GM12878 (cell line): ENCODE measurements at regions not wholly inside any gene's neighbourhood (a gene's known extent, or its start where the extent isn't known, plus 50 kb on each side); places are given as distances from the start of the nearest gene placed in this dataset.

Source experiments
- ATAC-seq: fragments of 200-7000 bp; cut with Tn5 transposase; 3 replicates; pipeline ENCODE4 v1.9.1; 2020; ENCODE audit warnings: mild to moderate bottlenecking, moderate library complexity
- BruUV-seq: library from RNA; stranded (reverse); fragments of 400-500 nt; replicated peaks from 2 replicates; lab custom pipeline; 2021; lab: Mats Ljungman, UMichigan
- CTCF ChIA-PET: fragments of 300-600 bp; sonication (Branson Sonifier 250); formaldehyde crosslinking; extraction: SDS; loops from one replicate; lab custom pipeline; 2021; ENCODE audit warnings: inconsistent platforms; lab: Yijun Ruan, JAX
- POLR2A ChIA-PET: fragments of 350-600 bp; formaldehyde crosslinking; extraction: SDS; loops from one replicate; lab custom pipeline; 2021; ENCODE audit warnings: inconsistent platforms; lab: Charles Lee
- RAD21 ChIA-PET: fragments of 300-600 bp; sonication (Branson Sonifier 250); formaldehyde crosslinking; loops from one replicate; lab custom pipeline; 2023; ENCODE audit warnings: antibody characterized with exemption; ENCODE audit not compliant: unreplicated experiment; lab: Charles Lee
- SMC1A ChIA-PET: fragments of 300-600 bp; sonication (Branson Sonifier 250); formaldehyde crosslinking; loops from one replicate; lab custom pipeline; 2023; ENCODE audit not compliant: unreplicated experiment, uncharacterized antibody; lab: Charles Lee
- DNase-seq: peaks from one replicate; pipeline ENCODE4 v3.0.0-alpha.2; 2011; ENCODE audit warnings: low read depth, low spot score
- FAIRE-seq: peaks from 3 replicates; lab custom pipeline; 2011; peaks lifted over from hg19 to GRCh38; lab: Jason Lieb, UNC
- H2AFZ ChIP-seq: 2 replicates; pipeline ENCODE4 v1.6.0; 2011; ENCODE audit warnings: low read depth, low read length, control low read depth; ENCODE audit not compliant: control insufficient read depth
- H3K27ac ChIP-seq: 2 replicates; pipeline ENCODE4 v1.5.1; 2011; ENCODE audit warnings: control low read depth; ENCODE audit not compliant: control insufficient read depth, insufficient read depth
- H3K27me3 ChIP-seq, 2 experiments: replicated peaks in 1 of 2; 2 replicates each; pipeline versions ENCODE4 v1.6.0 to v1.6.1; 2011; ENCODE audit warnings: low read length in 1 of 2; ENCODE audit not compliant: control insufficient read depth in 2 of 2, insufficient read depth in 2 of 2
- H3K36me3 ChIP-seq, 2 experiments: 2 replicates each; pipeline ENCODE4 v1.5.1; 2011; ENCODE audit warnings: low read length in 1 of 2; ENCODE audit not compliant: control insufficient read depth in 2 of 2, insufficient read depth in 2 of 2
- H3K4me1 ChIP-seq: 2 replicates; pipeline ENCODE4 v1.6.1; 2011; ENCODE audit warnings: mild to moderate bottlenecking, low read length, moderate library complexity, mixed read lengths; ENCODE audit not compliant: control insufficient read depth, insufficient read depth
- H3K4me2 ChIP-seq: 2 replicates; pipeline ENCODE4 v1.6.0; 2011; ENCODE audit warnings: control low read depth; ENCODE audit not compliant: control insufficient read depth, insufficient read depth
- H3K4me3 ChIP-seq: fragments of 200-600 bp; sonication (generic); 2 replicates; pipeline ENCODE4 v1.5.1; 2016
- H3K79me2 ChIP-seq: 2 replicates; pipeline ENCODE4 v1.6.0; 2011; ENCODE audit warnings: low read length; ENCODE audit not compliant: control insufficient read depth, insufficient read depth
- H3K9ac ChIP-seq: 2 replicates; pipeline ENCODE4 v1.8.0; 2011; ENCODE audit warnings: low read length, control low read depth, mixed read lengths; ENCODE audit not compliant: control insufficient read depth, insufficient read depth
- H3K9me3 ChIP-seq: replicated peaks from 3 replicates; pipeline ENCODE4 v1.5.1; 2011; ENCODE audit warnings: mild to moderate bottlenecking, low read length; ENCODE audit not compliant: control insufficient read depth, insufficient read depth
- H4K20me1 ChIP-seq: 2 replicates; pipeline ENCODE4 v1.6.0; 2011; ENCODE audit not compliant: control insufficient read depth, insufficient read depth
- BRCA1 ChIP-seq: IDR thresholded peaks from 2 replicates; pipeline ENCODE4 v1.6.1; 2011; ENCODE audit warnings: low read depth, low read length, improper control_type of control experiment
- CBX5 ChIP-seq: sonication (generic); IDR thresholded peaks from 2 replicates; pipeline ENCODE4 v1.6.1; 2016; ENCODE audit warnings: low read depth, moderate library complexity, mild to moderate bottlenecking, inconsistent platforms
- CHD1 ChIP-seq: IDR thresholded peaks from 2 replicates; pipeline ENCODE4 v1.6.1; 2012; ENCODE audit warnings: low read depth, low read length, improper control_type of control experiment
- CHD2 ChIP-seq: IDR thresholded peaks from 2 replicates; pipeline ENCODE4 v1.6.1; 2011; ENCODE audit warnings: low read depth, low read length, improper control_type of control experiment, borderline replicate concordance
- CHD4 ChIP-seq: fragments of 200-600 bp; sonication (generic); IDR thresholded peaks from 2 replicates; pipeline ENCODE4 v1.6.1; 2016; ENCODE audit warnings: mild to moderate bottlenecking
- EP300 ChIP-seq, 2 experiments: fragments of 150-350 bp in 1 of 2; IDR thresholded peaks; 2 replicates each; pipeline ENCODE4 v1.6.1; 2011 to 2012; ENCODE audit warnings: low read depth in 2 of 2, low read length in 2 of 2, borderline replicate concordance in 1 of 2, improper control_type of control experiment in 1 of 2, inconsistent platforms in 1 of 2; ENCODE audit not compliant: control insufficient read depth in 1 of 2
- ESRRA ChIP-seq: IDR thresholded peaks from 2 replicates; pipeline ENCODE4 v1.6.1; 2012; ENCODE audit warnings: mild to moderate bottlenecking, low read length, improper control_type of control experiment
- JUND ChIP-seq: IDR thresholded peaks from 2 replicates; pipeline ENCODE4 v1.6.1; 2012; ENCODE audit warnings: low read depth, mild to moderate bottlenecking, low read length, improper control_type of control experiment, moderate library complexity
- KDM1A ChIP-seq: fragments of 200-600 bp; sonication (generic); IDR thresholded peaks from 2 replicates; pipeline ENCODE4 v1.6.1; 2016; ENCODE audit warnings: borderline replicate concordance
- MEF2A ChIP-seq: IDR thresholded peaks from 2 replicates; pipeline ENCODE4 v1.6.1; 2011; ENCODE audit warnings: low read depth, mild to moderate bottlenecking, low read length, moderate library complexity; ENCODE audit not compliant: insufficient read depth
- MTA2 ChIP-seq: fragments of 450-650 bp; IDR thresholded peaks from 2 replicates; pipeline ENCODE4 v1.6.1; 2016; ENCODE audit warnings: low read depth, mild to moderate bottlenecking, moderate library complexity
- RAD21 ChIP-seq: IDR thresholded peaks from 2 replicates; pipeline ENCODE4 v1.6.1; 2011; ENCODE audit warnings: mild to moderate bottlenecking, low read depth, low read length, moderate library complexity; ENCODE audit not compliant: insufficient read depth
- SP1 ChIP-seq: IDR thresholded peaks from one replicate; pipeline ENCODE4 v1.6.1; 2011; ENCODE audit warnings: low read depth, low read length
- STAT3 ChIP-seq: IDR thresholded peaks from 2 replicates; pipeline ENCODE4 v1.6.1; 2011; ENCODE audit warnings: low read depth, low read length, improper control_type of control experiment
- TCF12 ChIP-seq: IDR thresholded peaks from 2 replicates; pipeline ENCODE4 v1.6.1; 2011; ENCODE audit warnings: low read depth, mild to moderate bottlenecking, low read length
- YBX1 ChIP-seq: fragments of 450-650 bp; IDR thresholded peaks from 2 replicates; pipeline ENCODE4 v1.6.1; 2016; ENCODE audit warnings: antibody characterized with exemption
- ZNF217 ChIP-seq: fragments of 450-650 bp; IDR thresholded peaks from 2 replicates; pipeline ENCODE4 v1.6.1; 2017; ENCODE audit warnings: antibody characterized with exemption, mild to moderate bottlenecking
- ZNF24 ChIP-seq: fragments of 450-650 bp; IDR thresholded peaks from 2 replicates; pipeline ENCODE4 v1.6.1; 2017; ENCODE audit warnings: antibody characterized with exemption, mild to moderate bottlenecking
- WGBS: methylation state at CpG from one replicate; pipeline ENCODE4 v1.1.6; 2016; ENCODE audit warnings: low lambda C conversion rate; ENCODE audit not compliant: insufficient replicate concordance, insufficient coverage; ENCODE audit errors: missing lambda C conversion rate; 5-methylcytosine and 5-hydroxymethylcytosine counted together
- in situ Hi-C: fragments of 300-500 bp; cut with MboI; formaldehyde crosslinking; loops from 9 replicates; pipeline ENCODE4 v1.14.3; 2018; ENCODE audit warnings: mixed read lengths
- intact Hi-C: fragments of 100-400 bp; cut with micrococcal nuclease; formaldehyde crosslinking; loops from one replicate; pipeline ENCODE4 v1.14.2; 2022; ENCODE audit not compliant: unreplicated experiment
- TF ChIP-seq, protein P1 (sequence below): IDR thresholded peaks from 2 replicates; pipeline ENCODE4 v1.6.1; 2012; ENCODE audit warnings: low read depth, low read length, improper control_type of control experiment
- TF ChIP-seq, protein P2 (sequence below): IDR thresholded peaks from 2 replicates; pipeline ENCODE4 v1.6.1; 2012; ENCODE audit warnings: low read depth, low read length, improper control_type of control experiment
- TF ChIP-seq, protein P3 (sequence below): fragments of 450-650 bp; conservative IDR thresholded peaks from 2 replicates; pipeline ENCODE4 v1.6.1; 2017; ENCODE audit warnings: mild to moderate bottlenecking, moderate library complexity

DNA sequence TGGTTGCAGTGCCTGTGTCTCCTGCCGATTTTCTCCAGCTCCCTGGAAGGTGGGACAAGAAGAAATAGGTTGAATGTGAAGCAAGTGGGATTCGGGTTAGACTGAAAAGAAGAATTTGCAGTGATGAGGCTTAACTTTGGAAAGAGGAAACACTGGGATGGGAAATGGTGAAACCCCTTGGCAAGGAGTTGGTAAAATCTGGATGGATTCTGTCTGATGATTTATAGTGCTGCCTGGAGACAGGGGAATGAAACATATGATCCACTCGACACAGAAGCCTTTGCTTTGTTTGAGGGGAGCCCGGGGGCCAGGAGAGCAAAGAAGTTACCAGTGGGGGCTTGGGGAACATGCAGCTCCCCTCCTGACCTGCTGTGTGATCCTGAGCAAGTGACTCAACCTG is 67.2 kb downstream of the UBIAD1 start (continued):
- TF ChIP-seq RAD21 (no peak), YBX1 (no peak), SP1 (no peak), CHD2 (no peak), ESRRA (no peak), STAT3 (no peak), TCF12 (no peak), KDM1A (no peak), CHD4 (no peak)

DNA sequence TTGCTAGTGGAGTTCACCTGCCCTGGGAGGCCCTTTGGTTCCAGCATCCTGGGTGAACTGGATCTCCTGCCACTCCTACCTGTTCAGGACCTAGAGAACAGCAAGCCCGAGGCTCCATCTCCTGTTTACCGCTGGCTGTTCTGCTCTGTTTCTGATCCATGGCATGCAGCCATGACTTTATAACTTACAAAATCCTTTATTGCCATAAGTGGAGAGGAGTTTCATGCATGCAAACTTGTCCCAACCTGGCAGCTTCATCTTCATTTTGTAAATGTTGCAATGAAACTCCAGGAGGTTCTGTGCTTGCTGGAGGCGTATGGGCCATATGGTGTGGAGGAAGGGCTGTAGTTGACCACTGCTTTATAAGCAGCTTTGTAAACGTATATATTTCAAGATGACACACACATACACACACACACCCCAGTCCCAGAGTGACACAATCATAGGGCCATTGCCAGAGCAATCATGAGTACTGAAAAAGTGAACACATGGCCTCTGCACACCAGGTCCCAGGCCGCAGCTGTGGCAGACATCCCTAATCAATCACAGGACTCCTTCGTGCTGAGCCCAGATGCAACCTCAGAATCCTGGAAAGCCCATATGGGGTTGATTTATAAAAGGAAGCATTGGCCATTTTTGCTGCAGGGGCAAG is 69.0 kb downstream of the UBIAD1 start:
- CTCF ChIA-PET = interaction anchor here (1.0 to 1.2 kb wide), 2 partner anchors 114 to 304 kb away, joined by 3 read pairs; no protein-coding TSS in a partner anchor
- no peaks in the 10 kb centered on the region for H3K4me1 ChIP-seq
- H3K36me3 ChIP-seq = no peaks in the 10 kb centered on the region
- WGBS = 28% methylated on average over 6 of the region's 6 CpGs
- SMC1A ChIA-PET = no interaction called here
- no peaks in the 10 kb centered on the region; the same call in 2 of the 3 replicates for H3K9me3 ChIP-seq
- no peaks in the 10 kb centered on the region; the same call in 1 of the 2 replicates for H4K20me1 ChIP-seq
- no peak overlapping the region for H3K4me3 ChIP-seq
- in situ Hi-C loops = no loop called here
- H3K27me3 ChIP-seq = peaks cover 3% of the 10 kb centered on the region in 2 experiments; a peak in 2 of 4 replicates
- no peaks in the 10 kb centered on the region for H3K79me2 ChIP-seq
- H3K4me2 ChIP-seq = no peak overlapping the region
- DNase-seq = no peak
- ATAC-seq = no peak
- TF ChIP-seq BRCA1 (no peak), CHD1 (no peak), JUND (no peak), ZNF24 (no peak), MTA2 (no peak), KDM1A (no peak), MEF2A (no peak), CBX5 (no peak), EP300 (IDR thresholded peaks at IDR 0.05; ENCODE audit: borderline replicate concordance in 1 of 2, control insufficient read depth in 1 of 2, low read depth in 2 of 2, low read length in 2 of 2) (no peak), ZNF217 (no peak), YBX1 (no peak)
- TF ChIP-seq, protein P1, sequence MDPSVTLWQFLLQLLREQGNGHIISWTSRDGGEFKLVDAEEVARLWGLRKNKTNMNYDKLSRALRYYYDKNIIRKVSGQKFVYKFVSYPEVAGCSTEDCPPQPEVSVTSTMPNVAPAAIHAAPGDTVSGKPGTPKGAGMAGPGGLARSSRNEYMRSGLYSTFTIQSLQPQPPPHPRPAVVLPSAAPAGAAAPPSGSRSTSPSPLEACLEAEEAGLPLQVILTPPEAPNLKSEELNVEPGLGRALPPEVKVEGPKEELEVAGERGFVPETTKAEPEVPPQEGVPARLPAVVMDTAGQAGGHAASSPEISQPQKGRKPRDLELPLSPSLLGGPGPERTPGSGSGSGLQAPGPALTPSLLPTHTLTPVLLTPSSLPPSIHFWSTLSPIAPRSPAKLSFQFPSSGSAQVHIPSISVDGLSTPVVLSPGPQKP = no peak
- TF ChIP-seq, protein P2, sequence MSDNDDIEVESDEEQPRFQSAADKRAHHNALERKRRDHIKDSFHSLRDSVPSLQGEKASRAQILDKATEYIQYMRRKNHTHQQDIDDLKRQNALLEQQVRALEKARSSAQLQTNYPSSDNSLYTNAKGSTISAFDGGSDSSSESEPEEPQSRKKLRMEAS = no peak
- TF ChIP-seq, protein P3, sequence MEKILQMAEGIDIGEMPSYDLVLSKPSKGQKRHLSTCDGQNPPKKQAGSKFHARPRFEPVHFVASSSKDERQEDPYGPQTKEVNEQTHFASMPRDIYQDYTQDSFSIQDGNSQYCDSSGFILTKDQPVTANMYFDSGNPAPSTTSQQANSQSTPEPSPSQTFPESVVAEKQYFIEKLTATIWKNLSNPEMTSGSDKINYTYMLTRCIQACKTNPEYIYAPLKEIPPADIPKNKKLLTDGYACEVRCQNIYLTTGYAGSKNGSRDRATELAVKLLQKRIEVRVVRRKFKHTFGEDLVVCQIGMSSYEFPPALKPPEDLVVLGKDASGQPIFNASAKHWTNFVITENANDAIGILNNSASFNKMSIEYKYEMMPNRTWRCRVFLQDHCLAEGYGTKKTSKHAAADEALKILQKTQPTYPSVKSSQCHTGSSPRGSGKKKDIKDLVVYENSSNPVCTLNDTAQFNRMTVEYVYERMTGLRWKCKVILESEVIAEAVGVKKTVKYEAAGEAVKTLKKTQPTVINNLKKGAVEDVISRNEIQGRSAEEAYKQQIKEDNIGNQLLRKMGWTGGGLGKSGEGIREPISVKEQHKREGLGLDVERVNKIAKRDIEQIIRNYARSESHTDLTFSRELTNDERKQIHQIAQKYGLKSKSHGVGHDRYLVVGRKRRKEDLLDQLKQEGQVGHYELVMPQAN = no peak
- intact Hi-C loops = no loop called here
- RAD21 ChIA-PET = no interaction called here
- no peak overlapping the region for H2AFZ ChIP-seq
- no TSS peak for BruUV-seq
- POLR2A ChIA-PET = no interaction called here
- H3K9ac ChIP-seq = no peak overlapping the region
- H3K27ac ChIP-seq = no peak overlapping the region
- no peak for FAIRE-seq
